GM21423 (cell line): ENCODE measurements at regions not wholly inside any gene's neighbourhood (a gene's known extent, or its start where the extent isn't known, plus 50 kb on each side); places are given as distances from the start of the nearest gene placed in this dataset.

Experiments used
- ATAC-seq: cut with Tn5 transposase; IDR thresholded peaks from one replicate; pipeline ENCODE4 v1.9.1; 2021; ENCODE audit warnings: mild to moderate bottlenecking, moderate library complexity; ENCODE audit not compliant: unreplicated experiment

GRCh38 chr14:97748616-97749015, 951.4 kb downstream of the VRK1 start:
- no peak for ATAC-seq

GRCh38 chr14:97757491-97757890, 960.3 kb downstream of the VRK1 start:
- ATAC-seq: no peak

GRCh38 chr14:97760050-97760449, 962.9 kb downstream of the VRK1 start:
- ATAC-seq: no peak

GRCh38 chr14:97762386-97762785, 965.2 kb downstream of the VRK1 start:
- ATAC-seq: no peak

- ATAC-seq: no peak
Observed at GRCh38 chr14:97771340-97772045, 974.3 kb downstream of the VRK1 start.

GRCh38 chr14:97773598-97773997, 976.4 kb downstream of the VRK1 start:
- ATAC-seq: no peak

GRCh38 chr14:97776890-97777558, 979.8 kb downstream of the VRK1 start:
- ATAC-seq: no peak

GRCh38 chr14:97777622-97778355, 980.6 kb downstream of the VRK1 start:
- no peak for ATAC-seq

- no peak for ATAC-seq
Observed at GRCh38 chr14:97779140-97779539, 982.0 kb downstream of the VRK1 start.

- ATAC-seq: no peak
Observed at GRCh38 chr14:97780804-97781203, 983.6 kb downstream of the VRK1 start.

- ATAC-seq: no peak
Observed at GRCh38 chr14:97781961-97782360, 984.8 kb downstream of the VRK1 start.

- no peak for ATAC-seq
Observed at GRCh38 chr14:97782871-97783414, 985.8 kb downstream of the VRK1 start.

- ATAC-seq: no peak
Observed at GRCh38 chr14:97785495-97785894, 988.3 kb downstream of the VRK1 start.

GRCh38 chr14:97788364-97788763, 991.2 kb downstream of the VRK1 start:
- ATAC-seq: no peak

GRCh38 chr14:97788846-97789526, 991.8 kb downstream of the VRK1 start:
- no peak for ATAC-seq

- no peak for ATAC-seq
Observed at GRCh38 chr14:97791072-97791471, 993.9 kb downstream of the VRK1 start.

- ATAC-seq: no peak
Observed at GRCh38 chr14:97791906-97792305, 994.7 kb downstream of the VRK1 start.

- ATAC-seq: no peak
Observed at GRCh38 chr14:97796511-97796910, 999.3 kb downstream of the VRK1 start.

GRCh38 chr14:97798176-97798575, 1001.0 kb downstream of the VRK1 start:
- ATAC-seq: no peak

- no peak for ATAC-seq
Observed at GRCh38 chr14:97802430-97803373, 1005.5 kb downstream of the VRK1 start.
